Neural cell (in vitro differentiated cells): ENCODE measurements at regions not wholly inside any gene's neighbourhood (a gene's known extent, or its start where the extent isn't known, plus 50 kb on each side); places are given as distances from the start of the nearest gene placed in this dataset.

Experiments
- H2AFZ ChIP-seq: fragments of 200-600, 300-800 bp; sonication (generic), shearing (Covaris generic); 2 replicates; pipeline ENCODE4 v1.6.0; 2014; ENCODE audit warnings: low read depth, mild to moderate bottlenecking, antibody characterized with exemption, low read length, moderate library complexity
- H3F3A ChIP-seq: fragments of 200-600 bp; shearing (Covaris generic); 2 replicates; pipeline ENCODE4 v1.6.1; 2016; ENCODE audit warnings: mild to moderate bottlenecking, moderate library complexity, mixed read lengths, antibody characterized with exemption, low read length; ENCODE audit not compliant: insufficient read depth, poor library complexity, severe bottlenecking
- H3K27ac ChIP-seq: fragments of 200-600, 300-800 bp; sonication (generic), shearing (Covaris generic); 2 replicates; pipeline ENCODE4 v1.5.1; 2014; ENCODE audit warnings: mild to moderate bottlenecking, low read length, moderate library complexity
- H3K27me3 ChIP-seq: fragments of 300-800, 200-600 bp; sonication (generic), shearing (Covaris generic); 2 replicates; pipeline ENCODE4 v1.6.0; 2014; ENCODE audit warnings: mild to moderate bottlenecking, low read depth, low read length, moderate library complexity; ENCODE audit not compliant: insufficient read depth
- H3K36me3 ChIP-seq: fragments of 300-800, 200-600 bp; sonication (generic), shearing (Covaris generic); 2 replicates; pipeline ENCODE4 v1.5.1; 2014; ENCODE audit warnings: mild to moderate bottlenecking, antibody characterized with exemption, low read length, moderate library complexity; ENCODE audit not compliant: insufficient read depth
- H3K4me2 ChIP-seq: fragments of 300-800, 200-600 bp; sonication (generic), shearing (Covaris generic); 2 replicates; pipeline ENCODE4 v1.6.0; 2014; ENCODE audit warnings: mild to moderate bottlenecking, low read length
- H3K4me3 ChIP-seq: fragments of 300-800, 200-600 bp; sonication (generic), shearing (Covaris generic); 2 replicates; pipeline ENCODE4 v1.5.1; 2014; ENCODE audit warnings: mild to moderate bottlenecking, low read length, moderate library complexity
- H3K79me2 ChIP-seq: fragments of 200-600 bp; shearing (Covaris generic); replicated peaks from 2 replicates; pipeline ENCODE4 v1.6.0; 2014; ENCODE audit warnings: mild to moderate bottlenecking, low read length, moderate library complexity; ENCODE audit not compliant: insufficient read depth
- H3K9ac ChIP-seq: fragments of 300-800, 200-600 bp; sonication (generic), shearing (Covaris generic); 2 replicates; pipeline ENCODE4 v1.6.1; 2016; ENCODE audit warnings: mild to moderate bottlenecking, low read length, mixed read lengths
- H3K9me2 ChIP-seq: fragments of 200-600 bp; shearing (Covaris generic); 2 replicates; pipeline ENCODE4 v1.6.1; 2016; ENCODE audit warnings: mild to moderate bottlenecking, low read length, mixed read lengths; ENCODE audit not compliant: insufficient read depth
- H3K9me3 ChIP-seq: fragments of 200-600, 300-800 bp; sonication (generic), shearing (Covaris generic); 2 replicates; pipeline ENCODE4 v1.6.1; 2016; ENCODE audit warnings: mild to moderate bottlenecking, mixed run types, low read length, moderate library complexity, mixed read lengths
- H4K20me1 ChIP-seq: fragments of 200-600 bp; shearing (Covaris generic); 2 replicates; pipeline ENCODE4 v1.6.1; 2016; ENCODE audit warnings: mild to moderate bottlenecking, mixed run types; ENCODE audit not compliant: insufficient read depth
- EP300 ChIP-seq: fragments of 450-650 bp; conservative IDR thresholded peaks from 2 replicates; pipeline ENCODE4 v1.6.1; 2014; ENCODE audit warnings: antibody characterized with exemption, mild to moderate bottlenecking, moderate library complexity; ENCODE audit not compliant: poor library complexity, severe bottlenecking
- EZH2 ChIP-seq: fragments of 200-600, 300-800 bp; shearing (Covaris generic), sonication (generic); IDR thresholded peaks from 2 replicates; pipeline ENCODE4 v1.6.1; 2014; ENCODE audit warnings: antibody characterized with exemption, low read length, borderline replicate concordance, mild to moderate bottlenecking; ENCODE audit not compliant: insufficient read depth, poor library complexity, severe bottlenecking
- MXI1 ChIP-seq: fragments of 450-650 bp; conservative IDR thresholded peaks from 2 replicates; pipeline ENCODE4 v1.6.1; 2014; ENCODE audit warnings: antibody characterized with exemption, mild to moderate bottlenecking; ENCODE audit not compliant: poor library complexity, severe bottlenecking
- POLR2AphosphoS5 ChIP-seq: IDR thresholded peaks from 2 replicates; pipeline ENCODE4 v1.6.1; 2012
- RAD21 ChIP-seq: fragments of 450-650 bp; conservative IDR thresholded peaks from 2 replicates; pipeline ENCODE4 v1.6.1; 2014; ENCODE audit warnings: antibody characterized with exemption, mild to moderate bottlenecking, moderate library complexity
- SMC3 ChIP-seq: fragments of 450-650 bp; conservative IDR thresholded peaks from 2 replicates; pipeline ENCODE4 v1.6.1; 2014; ENCODE audit warnings: antibody characterized with exemption, mild to moderate bottlenecking, moderate library complexity; ENCODE audit not compliant: poor library complexity
- TAF1 ChIP-seq: IDR thresholded peaks from 2 replicates; pipeline ENCODE4 v1.6.1; 2012; ENCODE audit warnings: low read depth
- TF ChIP-seq, protein P1 (sequence below): fragments of 450-650 bp; IDR thresholded peaks from 2 replicates; pipeline ENCODE4 v1.5.1; 2014; ENCODE audit warnings: antibody characterized with exemption, mild to moderate bottlenecking, moderate library complexity; ENCODE audit not compliant: poor library complexity, severe bottlenecking
- TF ChIP-seq, protein P2 (sequence below): IDR thresholded peaks from 2 replicates; pipeline ENCODE4 v1.6.1; 2012; ENCODE audit warnings: borderline replicate concordance

DNA sequence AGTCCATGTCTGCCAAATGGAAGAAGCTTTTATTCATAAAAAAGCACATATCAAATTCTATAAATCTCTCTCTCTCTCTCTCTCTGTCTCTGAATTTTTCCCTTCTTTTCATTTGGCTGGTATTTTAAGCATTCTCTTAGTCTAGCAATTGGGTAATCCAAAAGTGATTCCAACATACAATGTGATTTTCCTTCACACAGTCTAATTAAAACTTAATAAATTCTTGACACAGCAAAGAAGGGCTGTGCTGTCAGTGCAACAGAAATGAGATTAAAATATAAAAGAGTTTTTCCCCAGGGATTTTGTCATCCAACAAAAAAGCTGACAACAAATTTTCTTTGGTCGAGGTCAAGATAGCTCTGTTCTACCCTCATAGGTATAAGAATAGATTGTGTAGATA lies 216.9 kb downstream of the CENPC start (continued):
- TF ChIP-seq, protein P1, sequence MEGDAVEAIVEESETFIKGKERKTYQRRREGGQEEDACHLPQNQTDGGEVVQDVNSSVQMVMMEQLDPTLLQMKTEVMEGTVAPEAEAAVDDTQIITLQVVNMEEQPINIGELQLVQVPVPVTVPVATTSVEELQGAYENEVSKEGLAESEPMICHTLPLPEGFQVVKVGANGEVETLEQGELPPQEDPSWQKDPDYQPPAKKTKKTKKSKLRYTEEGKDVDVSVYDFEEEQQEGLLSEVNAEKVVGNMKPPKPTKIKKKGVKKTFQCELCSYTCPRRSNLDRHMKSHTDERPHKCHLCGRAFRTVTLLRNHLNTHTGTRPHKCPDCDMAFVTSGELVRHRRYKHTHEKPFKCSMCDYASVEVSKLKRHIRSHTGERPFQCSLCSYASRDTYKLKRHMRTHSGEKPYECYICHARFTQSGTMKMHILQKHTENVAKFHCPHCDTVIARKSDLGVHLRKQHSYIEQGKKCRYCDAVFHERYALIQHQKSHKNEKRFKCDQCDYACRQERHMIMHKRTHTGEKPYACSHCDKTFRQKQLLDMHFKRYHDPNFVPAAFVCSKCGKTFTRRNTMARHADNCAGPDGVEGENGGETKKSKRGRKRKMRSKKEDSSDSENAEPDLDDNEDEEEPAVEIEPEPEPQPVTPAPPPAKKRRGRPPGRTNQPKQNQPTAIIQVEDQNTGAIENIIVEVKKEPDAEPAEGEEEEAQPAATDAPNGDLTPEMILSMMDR: no peak

DNA sequence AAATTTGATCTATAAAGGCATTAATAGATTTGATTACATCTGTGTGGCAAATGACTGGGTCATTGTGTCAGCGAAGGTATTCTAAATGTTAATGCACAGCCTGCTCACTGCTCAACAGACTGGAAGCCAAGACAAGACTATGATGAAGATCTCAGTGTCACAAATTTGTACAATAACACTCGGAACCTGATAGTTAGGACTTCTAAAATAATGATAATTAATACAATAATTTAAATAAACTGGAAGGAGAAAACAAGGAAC lies 217.4 kb downstream of the CENPC start:
- Histone ChIP-seq H2AFZ (no peak overlapping the region), H3K36me3 (no peaks in the 10 kb centered on the region), H3K9ac (no peak overlapping the region), H3K4me2 (no peak overlapping the region), H3K9me2 (no peaks in the 10 kb centered on the region), H3K27me3 (no peaks in the 10 kb centered on the region), H3K79me2 (no peaks in the 10 kb centered on the region), H3K9me3 (no peaks in the 10 kb centered on the region), H3F3A (no peaks in the 10 kb centered on the region), H3K4me3 (no peak overlapping the region), H4K20me1 (no peaks in the 10 kb centered on the region), H3K27ac (no peak overlapping the region)
- TF ChIP-seq POLR2AphosphoS5: no peak
- no peak for TF ChIP-seq EP300
- no peak for TF ChIP-seq MXI1
- TF ChIP-seq EZH2: no peak

DNA sequence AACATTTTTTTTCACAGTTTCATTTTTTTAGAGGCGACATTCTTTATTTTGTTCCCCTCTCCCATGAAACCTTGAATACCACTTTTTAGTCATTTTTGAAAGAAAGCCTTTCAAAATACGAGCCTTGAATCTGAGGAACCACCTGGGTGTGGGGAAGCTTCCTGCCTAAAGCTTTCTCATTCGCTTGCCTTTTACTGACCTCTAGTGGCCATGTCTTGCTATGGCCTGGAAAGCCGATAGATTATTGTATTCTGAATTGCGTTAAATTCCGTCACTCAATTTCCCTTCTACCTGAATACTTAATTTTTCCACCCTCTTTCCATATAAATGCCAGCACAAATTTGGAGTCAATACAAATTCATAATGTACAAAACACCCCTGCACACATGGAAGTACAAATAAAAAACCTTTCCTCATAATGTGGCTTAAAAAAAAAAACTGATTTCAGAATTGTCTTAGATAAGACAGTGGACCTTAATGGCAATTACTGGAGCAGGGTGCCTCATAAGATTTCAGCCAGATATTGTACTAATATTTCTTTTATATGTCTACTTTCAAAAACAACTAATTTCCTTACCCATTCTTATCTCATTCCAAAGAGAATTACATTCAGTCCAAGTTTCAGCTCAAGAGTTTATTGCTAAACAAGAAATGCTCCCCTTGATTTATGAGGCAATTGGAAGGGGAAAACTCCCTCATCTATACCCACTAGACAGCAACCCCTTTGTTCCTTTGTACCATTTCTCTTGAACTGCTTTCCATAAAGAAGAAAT lies 217.9 kb downstream of the CENPC start:
- no peaks in the 10 kb centered on the region for H3K9me3 ChIP-seq
- H3F3A ChIP-seq: no peaks in the 10 kb centered on the region
- H3K9me2 ChIP-seq: no peaks in the 10 kb centered on the region
- H3K9ac ChIP-seq: no peak overlapping the region
- no peaks in the 10 kb centered on the region for H3K36me3 ChIP-seq
- H2AFZ ChIP-seq: no peak overlapping the region
- TF ChIP-seq MXI1: no peak
- TF ChIP-seq POLR2AphosphoS5: no peak
- peak; percentile 98 for TF ChIP-seq RAD21
- TF ChIP-seq, protein P2, sequence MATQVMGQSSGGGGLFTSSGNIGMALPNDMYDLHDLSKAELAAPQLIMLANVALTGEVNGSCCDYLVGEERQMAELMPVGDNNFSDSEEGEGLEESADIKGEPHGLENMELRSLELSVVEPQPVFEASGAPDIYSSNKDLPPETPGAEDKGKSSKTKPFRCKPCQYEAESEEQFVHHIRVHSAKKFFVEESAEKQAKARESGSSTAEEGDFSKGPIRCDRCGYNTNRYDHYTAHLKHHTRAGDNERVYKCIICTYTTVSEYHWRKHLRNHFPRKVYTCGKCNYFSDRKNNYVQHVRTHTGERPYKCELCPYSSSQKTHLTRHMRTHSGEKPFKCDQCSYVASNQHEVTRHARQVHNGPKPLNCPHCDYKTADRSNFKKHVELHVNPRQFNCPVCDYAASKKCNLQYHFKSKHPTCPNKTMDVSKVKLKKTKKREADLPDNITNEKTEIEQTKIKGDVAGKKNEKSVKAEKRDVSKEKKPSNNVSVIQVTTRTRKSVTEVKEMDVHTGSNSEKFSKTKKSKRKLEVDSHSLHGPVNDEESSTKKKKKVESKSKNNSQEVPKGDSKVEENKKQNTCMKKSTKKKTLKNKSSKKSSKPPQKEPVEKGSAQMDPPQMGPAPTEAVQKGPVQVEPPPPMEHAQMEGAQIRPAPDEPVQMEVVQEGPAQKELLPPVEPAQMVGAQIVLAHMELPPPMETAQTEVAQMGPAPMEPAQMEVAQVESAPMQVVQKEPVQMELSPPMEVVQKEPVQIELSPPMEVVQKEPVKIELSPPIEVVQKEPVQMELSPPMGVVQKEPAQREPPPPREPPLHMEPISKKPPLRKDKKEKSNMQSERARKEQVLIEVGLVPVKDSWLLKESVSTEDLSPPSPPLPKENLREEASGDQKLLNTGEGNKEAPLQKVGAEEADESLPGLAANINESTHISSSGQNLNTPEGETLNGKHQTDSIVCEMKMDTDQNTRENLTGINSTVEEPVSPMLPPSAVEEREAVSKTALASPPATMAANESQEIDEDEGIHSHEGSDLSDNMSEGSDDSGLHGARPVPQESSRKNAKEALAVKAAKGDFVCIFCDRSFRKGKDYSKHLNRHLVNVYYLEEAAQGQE: no peak
- TF ChIP-seq TAF1: no peak
- TF ChIP-seq SMC3: peak; percentile 95
- no peak for TF ChIP-seq EZH2
- TF ChIP-seq EP300: no peak
- TF ChIP-seq, protein P1: peak; percentile 95
- H4K20me1 ChIP-seq: no peaks in the 10 kb centered on the region
- H3K4me3 ChIP-seq: no peak overlapping the region
- H3K4me2 ChIP-seq: no peak overlapping the region
- H3K79me2 ChIP-seq: no peaks in the 10 kb centered on the region
- no peaks in the 10 kb centered on the region for H3K27me3 ChIP-seq
- H3K27ac ChIP-seq: no peak overlapping the region
